Ectodermal cell (in vitro differentiated cells): ENCODE measurements at regions not wholly inside any gene's neighbourhood (a gene's known extent, or its start where the extent isn't known, plus 50 kb on each side); places are given as distances from the start of the nearest gene placed in this dataset.

ENCODE experiments used
- H3K27ac ChIP-seq: 2 replicates; pipeline ENCODE4 v1.7.0; 2013; ENCODE audit warnings: mild to moderate bottlenecking, low read depth, low read length; ENCODE audit not compliant: insufficient read depth, poor library complexity, severe bottlenecking
- H3K27me3 ChIP-seq: 2 replicates; pipeline ENCODE4 v1.7.0; 2013; ENCODE audit warnings: mild to moderate bottlenecking, low read length; ENCODE audit not compliant: insufficient read depth, control insufficient read depth, poor library complexity, severe bottlenecking
- H3K36me3 ChIP-seq: one replicate; pipeline ENCODE4 v1.7.0; 2013; ENCODE audit warnings: low read length; ENCODE audit not compliant: control insufficient read depth, insufficient read depth
- H3K4me1 ChIP-seq: one replicate; pipeline ENCODE4 v1.7.0; 2013; ENCODE audit warnings: low read length; ENCODE audit not compliant: control insufficient read depth, insufficient read depth
- H3K4me3 ChIP-seq: 2 replicates; pipeline ENCODE4 v1.7.0; 2013; ENCODE audit warnings: low read depth, low read length, control low read depth; ENCODE audit not compliant: insufficient read depth
- H3K9me3 ChIP-seq: 2 replicates; pipeline ENCODE4 v1.7.0; 2013; ENCODE audit warnings: mild to moderate bottlenecking, low read length, moderate library complexity; ENCODE audit not compliant: control insufficient read depth
- WGBS, 2 experiments: methylation state at CpG; one replicate each; pipeline ENCODE4 v1.1.7; 2013; ENCODE audit warnings: missing lambda C conversion rate in 2 of 2; 5-methylcytosine and 5-hydroxymethylcytosine counted together

DNA sequence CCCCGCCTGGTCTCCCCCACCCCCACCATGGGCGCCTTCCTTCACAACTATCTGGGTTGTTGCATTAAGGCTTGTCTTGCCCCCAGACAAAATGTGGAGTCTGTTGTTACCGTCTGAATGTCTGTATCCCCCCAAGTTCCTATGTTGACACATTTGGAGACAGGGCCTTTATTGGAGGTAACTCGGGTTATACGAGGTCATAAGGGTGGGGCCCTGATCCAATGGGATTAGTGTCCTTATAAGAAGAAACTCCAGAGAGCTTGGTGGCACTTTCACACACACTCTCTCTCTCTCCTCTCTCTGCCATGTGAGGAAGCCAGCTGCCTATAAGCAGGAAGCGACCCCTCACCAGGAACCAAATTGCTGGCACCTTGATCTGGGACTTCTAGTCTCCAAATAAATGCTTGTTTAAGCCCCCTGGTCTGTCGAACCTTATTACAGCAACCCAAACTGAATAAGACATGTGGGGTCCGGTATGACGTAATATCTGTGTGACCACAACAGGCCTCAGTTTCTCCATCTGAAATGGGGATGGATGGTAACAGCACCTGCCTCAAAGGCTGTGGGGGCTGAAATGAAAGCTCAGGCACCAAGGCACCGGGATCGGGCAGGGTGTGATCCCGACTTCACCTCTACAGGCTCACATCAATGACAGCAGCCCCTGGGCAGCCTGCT, 222.3 kb downstream of the CTTN start:
- Histone ChIP-seq H3K27me3 (no peaks in the 10 kb centered on the region), H3K9me3 (no peaks in the 10 kb centered on the region), H3K4me1 (no peaks in the 10 kb centered on the region), H3K36me3 (no peaks in the 10 kb centered on the region), H3K27ac (no peak overlapping the region), H3K4me3 (no peak overlapping the region)
- WGBS, 2 experiments: 94 to 95% methylated on average over 12 of the region's 12 CpGs

DNA sequence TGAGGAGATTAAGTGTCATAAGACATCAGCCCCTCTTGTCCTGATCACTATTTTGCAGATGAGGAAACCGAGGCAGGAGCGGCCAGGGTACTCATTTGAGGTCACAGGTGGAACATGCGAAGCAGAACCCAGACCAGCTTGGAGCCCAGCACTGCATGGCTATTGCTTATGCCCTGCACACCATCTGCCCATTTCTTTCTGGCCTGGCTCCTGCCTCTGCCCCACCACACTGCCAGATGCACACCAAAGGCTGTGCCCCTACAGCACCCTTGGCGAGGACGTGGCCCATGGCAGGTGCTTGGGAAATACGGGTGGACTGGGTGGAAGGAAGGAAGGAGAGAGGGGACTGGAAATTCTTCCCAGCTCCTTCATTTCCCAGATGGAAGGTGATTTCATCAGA, 222.9 kb downstream of the CTTN start:
- no peaks in the 10 kb centered on the region for H3K36me3 ChIP-seq
- no peak overlapping the region for H3K27ac ChIP-seq
- no peak overlapping the region for H3K4me3 ChIP-seq
- H3K9me3 ChIP-seq: no peaks in the 10 kb centered on the region
- H3K27me3 ChIP-seq: no peaks in the 10 kb centered on the region
- 93 to 95% methylated on average over 6 of the region's 6 CpGs for WGBS, 2 experiments
- H3K4me1 ChIP-seq: no peaks in the 10 kb centered on the region

- no peaks in the 10 kb centered on the region for H3K27me3 ChIP-seq
- no peaks in the 10 kb centered on the region for H3K9me3 ChIP-seq
- no peaks in the 10 kb centered on the region for H3K36me3 ChIP-seq
- no peak overlapping the region for H3K4me3 ChIP-seq
- 93% methylated on average over 9 of the region's 9 CpGs for WGBS, 2 experiments
- no peaks in the 10 kb centered on the region for H3K4me1 ChIP-seq
- H3K27ac ChIP-seq: no peak overlapping the region
These were observed 223.8 kb downstream of the CTTN start for GRCh38 chr11:70622091-70622490.

GRCh38 chr11:70623906-70624597, 225.7 kb downstream of the CTTN start:
- no peaks in the 10 kb centered on the region for H3K36me3 ChIP-seq
- WGBS, 2 experiments: 88 to 91% methylated on average over 9 of the region's 9 CpGs
- no peaks in the 10 kb centered on the region for H3K9me3 ChIP-seq
- H3K4me3 ChIP-seq: no peak overlapping the region
- H3K4me1 ChIP-seq: peaks cover 3% of the 10 kb centered on the region
- no peaks in the 10 kb centered on the region for H3K27me3 ChIP-seq
- no peak overlapping the region for H3K27ac ChIP-seq

DNA sequence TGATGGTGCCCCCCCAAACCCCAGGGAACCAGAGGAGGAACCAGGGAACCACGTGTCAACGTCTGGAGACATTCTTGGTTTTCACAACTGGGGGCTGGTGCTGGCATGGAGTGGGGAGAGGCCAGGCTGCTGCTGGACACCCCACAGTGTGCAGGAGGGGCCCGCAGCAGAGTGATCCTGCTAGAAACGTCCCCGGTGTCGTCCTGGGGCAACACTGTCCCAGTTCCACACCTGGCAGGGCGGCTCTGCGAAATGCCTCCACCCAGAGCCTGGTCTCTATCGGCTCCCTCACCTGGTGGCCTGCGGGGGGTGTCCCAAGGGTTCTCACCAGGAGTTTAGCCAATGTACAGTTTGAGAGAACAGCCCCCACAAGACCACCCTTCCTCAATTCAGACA, 226.3 kb downstream of the CTTN start:
- H3K27ac ChIP-seq: no peak overlapping the region
- peaks cover 3% of the 10 kb centered on the region for H3K4me1 ChIP-seq
- H3K9me3 ChIP-seq: no peaks in the 10 kb centered on the region
- H3K4me3 ChIP-seq: no peak overlapping the region
- H3K36me3 ChIP-seq: no peaks in the 10 kb centered on the region
- WGBS, 2 experiments: 82 to 85% methylated on average over 10 of the region's 10 CpGs
- H3K27me3 ChIP-seq: no peaks in the 10 kb centered on the region

- Histone ChIP-seq H3K36me3 (no peaks in the 10 kb centered on the region), H3K9me3 (no peaks in the 10 kb centered on the region), H3K27ac (no peak overlapping the region), H3K4me1 (peaks cover 3% of the 10 kb centered on the region), H3K27me3 (no peaks in the 10 kb centered on the region), H3K4me3 (no peak overlapping the region)
- WGBS, 2 experiments: 93 to 94% methylated on average over 7 of the region's 7 CpGs
These were observed 226.7 kb downstream of the CTTN start for GRCh38 chr11:70625051-70625450.

DNA sequence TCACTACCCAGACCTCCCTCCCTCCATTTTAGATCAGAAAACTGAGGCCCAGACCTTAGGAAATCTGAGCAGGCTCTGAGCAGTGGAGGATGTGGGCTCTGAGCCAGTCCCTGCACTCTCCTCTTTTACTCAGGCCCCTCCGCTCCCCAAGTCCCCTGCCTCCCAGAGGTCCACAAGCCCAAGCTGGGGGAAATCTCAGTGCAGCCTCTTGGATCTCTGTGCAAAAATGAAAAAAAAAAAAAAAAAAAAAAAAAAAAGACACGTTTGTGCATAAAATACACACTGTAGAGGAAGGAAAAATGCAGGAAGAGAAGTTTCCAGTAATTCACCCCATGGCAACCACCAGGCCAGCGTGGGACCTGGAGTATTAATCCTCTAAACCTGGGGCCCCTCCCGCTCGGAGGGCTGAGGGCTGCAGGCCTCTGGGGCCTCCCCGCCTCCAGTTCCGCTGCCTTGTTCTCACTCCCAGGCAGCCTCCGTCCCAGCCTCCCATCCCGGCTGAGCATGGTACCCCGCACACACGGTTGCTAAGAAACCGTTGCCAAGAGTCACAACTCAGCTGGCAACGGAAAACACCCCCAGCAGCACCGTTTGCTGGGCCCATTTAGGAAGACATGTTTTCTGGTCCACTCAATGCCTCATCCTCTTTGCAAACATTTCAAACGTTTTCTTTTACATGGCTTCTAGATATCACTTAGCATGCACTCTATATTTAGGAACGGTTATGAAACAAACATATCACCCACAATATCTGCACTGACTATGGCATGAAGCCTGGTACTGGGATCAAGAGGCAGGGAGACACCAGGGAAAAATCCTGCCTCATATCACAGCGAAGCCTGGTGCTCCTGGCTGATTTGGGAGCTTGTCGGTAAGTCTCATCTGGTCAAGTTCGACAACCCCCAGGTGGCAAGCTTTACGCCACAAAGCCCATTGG, 227.5 kb downstream of the CTTN start:
- H3K9me3 ChIP-seq: no peaks in the 10 kb centered on the region
- no peaks in the 10 kb centered on the region for H3K27me3 ChIP-seq
- WGBS, 2 experiments: 80 to 82% methylated on average over 19 to 20 of the region's 20 CpGs
- no peak overlapping the region for H3K4me3 ChIP-seq
- no peaks in the 10 kb centered on the region for H3K36me3 ChIP-seq
- no peak overlapping the region for H3K27ac ChIP-seq
- H3K4me1 ChIP-seq: peaks cover 3% of the 10 kb centered on the region

DNA sequence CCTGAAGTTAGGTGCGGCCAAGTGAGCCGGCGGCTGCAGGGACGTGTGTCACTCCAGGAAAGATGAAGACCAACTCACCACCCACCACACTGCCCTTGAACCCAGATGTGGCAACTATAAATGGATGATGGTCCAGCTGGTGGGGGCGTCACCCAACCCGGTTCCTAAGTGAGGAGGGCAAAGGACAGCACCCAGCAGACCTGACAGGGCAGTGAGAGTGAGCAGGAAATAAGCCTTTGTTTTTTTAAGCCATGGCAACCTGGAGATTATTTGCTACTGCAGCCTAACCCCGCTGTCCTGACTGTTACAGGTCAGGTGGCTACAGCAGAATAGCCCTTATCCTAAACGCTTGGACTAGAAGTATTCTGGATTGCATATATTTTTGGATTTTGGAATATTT, 228.9 kb downstream of the CTTN start:
- no peaks in the 10 kb centered on the region for H3K27me3 ChIP-seq
- 92 to 95% methylated on average over 8 of the region's 8 CpGs for WGBS, 2 experiments
- no peak overlapping the region for H3K27ac ChIP-seq
- H3K4me1 ChIP-seq: peaks cover 3% of the 10 kb centered on the region
- no peaks in the 10 kb centered on the region for H3K9me3 ChIP-seq
- H3K36me3 ChIP-seq: no peaks in the 10 kb centered on the region
- H3K4me3 ChIP-seq: no peak overlapping the region

GRCh38 chr11:70628176-70628854, 230.0 kb downstream of the CTTN start:
- Histone ChIP-seq H3K27ac (no peak overlapping the region), H3K4me1 (peaks cover 3% of the 10 kb centered on the region), H3K4me3 (no peak overlapping the region), H3K36me3 (no peaks in the 10 kb centered on the region), H3K9me3 (no peaks in the 10 kb centered on the region), H3K27me3 (no peaks in the 10 kb centered on the region)
- 92 to 94% methylated on average over 19 of the region's 19 CpGs for WGBS, 2 experiments
